BLaER1 treated with 17β-estradiol and CSF1 and Interleukin-3, amounts not matched to agents 10 nM and 100 nM (cell line): ENCODE measurements at regions not wholly inside any gene's neighbourhood (a gene's known extent, or its start where the extent isn't known, plus 50 kb on each side); places are given as distances from the start of the nearest gene placed in this dataset.

Experiments
- H3K27ac ChIP-seq, 11 experiments: shearing (Covaris generic); formaldehyde crosslinking; 2 replicates each; pipeline ENCODE4 v1.8.1; 2022
- H3K27me3 ChIP-seq, 11 experiments: shearing (Covaris generic); formaldehyde crosslinking; 2 replicates each; pipeline ENCODE4 v1.8.1; 2022
- H3K36me3 ChIP-seq, 11 experiments: shearing (Covaris generic); formaldehyde crosslinking; 2 replicates each; pipeline ENCODE4 v1.8.1; 2022
- H3K4me1 ChIP-seq, 10 experiments: shearing (Covaris generic); formaldehyde crosslinking; 2 replicates each; pipeline ENCODE4 v1.8.1; 2022
- H3K4me2 ChIP-seq, 11 experiments: shearing (Covaris generic); formaldehyde crosslinking; 2 replicates each; pipeline ENCODE4 v1.8.1; 2022
- H3K4me3 ChIP-seq, 10 experiments: shearing (Covaris generic); formaldehyde crosslinking; 2 replicates each; pipeline ENCODE4 v1.8.1; 2022
- H3K9ac ChIP-seq, 11 experiments: shearing (Covaris generic); formaldehyde crosslinking; 2 replicates each; pipeline ENCODE4 v1.8.1; 2022
- H3K9me3 ChIP-seq, 11 experiments: shearing (Covaris generic); formaldehyde crosslinking; replicated peaks in 1 of 11; 2 replicates each; pipeline ENCODE4 v1.8.1; 2022
- H4K20me1 ChIP-seq, 11 experiments: shearing (Covaris generic); formaldehyde crosslinking; 2 replicates each; pipeline ENCODE4 v1.8.1; 2022
- Cebpa-rat ChIP-seq, 11 experiments: shearing (Covaris generic); IDR thresholded peaks; 2 replicates each; pipeline ENCODE4 v1.8.1; 2022

DNA sequence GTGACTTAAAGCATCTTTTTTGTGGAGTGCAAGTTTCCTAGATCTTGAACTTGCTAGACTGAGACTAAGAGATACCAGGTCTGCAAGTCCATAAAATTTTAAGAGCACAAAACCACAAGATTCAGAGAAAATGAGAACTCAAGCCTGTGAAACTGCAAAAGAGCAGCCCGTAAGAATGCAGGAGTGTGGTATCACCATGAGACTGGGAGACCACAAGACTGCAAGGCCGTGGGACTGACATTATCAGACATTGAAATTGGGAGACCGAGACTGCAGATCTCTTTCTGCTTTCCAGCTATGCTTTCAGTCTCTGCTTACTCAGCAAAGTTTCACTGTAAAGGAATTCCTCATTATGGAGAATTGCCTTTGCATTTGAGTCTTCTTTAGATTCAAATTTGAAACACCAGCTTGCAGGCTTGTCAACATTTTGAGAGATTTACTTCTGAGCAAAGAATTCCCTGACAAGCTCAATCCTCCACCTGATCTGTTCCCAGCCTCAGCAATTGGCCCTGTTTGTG, 621.2 kb downstream of the KCNA4 start:
- H3K4me1 ChIP-seq: no peaks in the 10 kb centered on the region
- H3K27me3 ChIP-seq: no peaks in the 10 kb centered on the region
- H4K20me1 ChIP-seq: no peaks in the 10 kb centered on the region
- no peak overlapping the region for H3K9ac ChIP-seq
- no peaks in the 10 kb centered on the region for H3K36me3 ChIP-seq
- no peaks in the 10 kb centered on the region for H3K9me3 ChIP-seq
- H3K27ac ChIP-seq: no peak overlapping the region
- H3K4me3 ChIP-seq: no peak overlapping the region
- TF ChIP-seq Cebpa-rat (IDR thresholded peaks at IDR 0.05): no peak
- H3K4me2 ChIP-seq: no peak overlapping the region

DNA sequence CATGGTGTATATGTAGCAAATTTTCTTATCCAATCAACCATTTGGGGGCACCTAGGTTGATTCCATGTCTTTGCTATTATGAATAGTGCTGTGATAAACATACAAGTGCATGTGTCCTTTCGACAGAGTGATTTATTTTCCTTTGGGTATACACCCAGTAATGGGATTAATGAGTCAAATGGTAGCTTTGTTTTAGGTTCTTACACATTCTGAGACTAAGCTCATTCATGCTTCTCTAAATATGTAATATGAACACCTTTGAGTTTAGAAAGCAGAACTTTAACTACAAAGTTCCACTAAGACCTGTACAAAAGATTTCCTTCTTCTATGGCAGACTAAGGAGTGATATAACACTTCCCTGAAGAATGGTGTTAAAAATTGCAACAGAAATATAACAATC, 627.0 kb downstream of the KCNA4 start:
- Histone ChIP-seq H3K36me3 (no peaks in the 10 kb centered on the region), H3K27ac (no peak overlapping the region), H3K4me3 (no peak overlapping the region), H3K4me1 (no peaks in the 10 kb centered on the region), H3K4me2 (no peak overlapping the region), H3K27me3 (no peaks in the 10 kb centered on the region), H3K9ac (no peak overlapping the region), H3K9me3 (no peaks in the 10 kb centered on the region), H4K20me1 (no peaks in the 10 kb centered on the region)
- TF ChIP-seq Cebpa-rat (IDR thresholded peaks at IDR 0.05): no peak

DNA sequence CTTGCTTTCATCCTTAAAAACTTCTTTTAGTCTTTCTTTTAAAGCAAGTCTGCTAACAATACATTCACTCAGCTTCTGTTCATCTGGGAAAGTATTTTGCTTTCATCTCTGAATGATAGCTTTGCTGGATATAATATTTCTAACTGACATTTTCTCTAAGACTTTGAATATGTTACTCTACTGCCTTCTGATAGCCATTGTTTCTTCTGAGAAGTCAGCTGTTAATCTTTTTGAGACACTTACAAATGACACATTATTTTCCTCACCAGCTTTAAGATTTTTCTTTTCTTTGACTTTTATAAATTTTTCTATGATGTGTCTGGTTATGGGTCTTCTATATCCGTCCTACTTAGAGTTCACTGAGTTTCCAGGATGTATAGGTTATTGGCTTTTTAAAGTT, 643.1 kb downstream of the KCNA4 start:
- no peak overlapping the region for H3K9ac ChIP-seq
- H3K4me2 ChIP-seq: no peak overlapping the region
- TF ChIP-seq Cebpa-rat (IDR thresholded peaks at IDR 0.05): no peak
- H4K20me1 ChIP-seq: no peaks in the 10 kb centered on the region
- H3K36me3 ChIP-seq: no peaks in the 10 kb centered on the region
- H3K27ac ChIP-seq: no peak overlapping the region
- H3K4me3 ChIP-seq: no peak overlapping the region
- peaks cover 5 to 17% (median 13%) of the 10 kb centered on the region in 11 experiments; a peak in 16 of 22 replicates for H3K9me3 ChIP-seq
- H3K4me1 ChIP-seq: no peaks in the 10 kb centered on the region
- H3K27me3 ChIP-seq: no peaks in the 10 kb centered on the region

DNA sequence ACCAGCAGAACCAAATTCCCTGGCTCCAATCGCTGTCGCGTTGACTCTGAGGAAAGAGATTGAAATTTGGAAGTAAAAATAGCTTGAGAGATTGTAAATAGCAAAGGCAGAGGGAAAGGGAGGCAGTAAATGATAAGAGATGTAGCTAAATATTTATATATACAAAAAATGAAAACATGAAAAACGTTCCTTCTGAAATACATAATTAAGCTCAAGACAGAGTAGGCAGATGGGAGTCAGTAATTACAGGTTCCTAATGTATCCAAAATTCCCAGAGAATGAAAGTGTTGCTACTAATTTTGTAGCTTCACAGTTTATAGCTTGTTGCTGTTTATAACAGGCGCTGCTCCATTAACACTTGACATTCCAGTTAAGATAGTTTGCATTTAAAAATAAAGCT, 648.7 kb downstream of the KCNA4 start:
- H3K9ac ChIP-seq: no peak overlapping the region
- H4K20me1 ChIP-seq: no peaks in the 10 kb centered on the region
- H3K27me3 ChIP-seq: no peaks in the 10 kb centered on the region
- no peak overlapping the region for H3K4me3 ChIP-seq
- H3K9me3 ChIP-seq: no peaks in the 10 kb centered on the region; a peak in 1 of 22 replicates
- no peak overlapping the region for H3K4me2 ChIP-seq
- no peaks in the 10 kb centered on the region for H3K36me3 ChIP-seq
- H3K27ac ChIP-seq: no peak overlapping the region
- H3K4me1 ChIP-seq: no peaks in the 10 kb centered on the region
- TF ChIP-seq Cebpa-rat (IDR thresholded peaks at IDR 0.05): no peak

DNA sequence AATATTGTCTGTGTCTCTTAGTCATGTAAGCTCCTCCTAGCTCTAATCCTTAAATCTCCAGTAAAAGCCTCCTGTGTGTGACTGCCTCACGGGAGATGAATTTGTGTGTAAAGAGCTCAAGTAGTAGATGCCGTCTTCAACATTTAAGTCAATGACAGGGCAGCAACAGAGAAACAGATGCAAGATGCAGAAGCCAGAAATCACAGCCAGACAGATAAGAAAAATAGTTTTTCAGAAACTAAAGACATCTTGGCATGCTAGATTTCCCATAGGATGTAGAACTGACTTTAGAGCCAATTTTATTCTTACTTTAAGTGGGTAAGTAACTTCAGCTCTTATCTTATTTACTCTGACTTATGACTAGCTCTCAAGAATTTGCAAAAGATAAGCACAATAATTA, 652.8 kb downstream of the KCNA4 start:
- TF ChIP-seq Cebpa-rat (IDR thresholded peaks at IDR 0.05): no peak
- Histone ChIP-seq H3K9me3 (no peaks in the 10 kb centered on the region), H3K4me3 (no peak overlapping the region), H3K27ac (no peak overlapping the region), H3K4me1 (no peaks in the 10 kb centered on the region), H3K4me2 (no peak overlapping the region), H3K9ac (no peak overlapping the region), H3K36me3 (no peaks in the 10 kb centered on the region), H4K20me1 (no peaks in the 10 kb centered on the region), H3K27me3 (no peaks in the 10 kb centered on the region)

DNA sequence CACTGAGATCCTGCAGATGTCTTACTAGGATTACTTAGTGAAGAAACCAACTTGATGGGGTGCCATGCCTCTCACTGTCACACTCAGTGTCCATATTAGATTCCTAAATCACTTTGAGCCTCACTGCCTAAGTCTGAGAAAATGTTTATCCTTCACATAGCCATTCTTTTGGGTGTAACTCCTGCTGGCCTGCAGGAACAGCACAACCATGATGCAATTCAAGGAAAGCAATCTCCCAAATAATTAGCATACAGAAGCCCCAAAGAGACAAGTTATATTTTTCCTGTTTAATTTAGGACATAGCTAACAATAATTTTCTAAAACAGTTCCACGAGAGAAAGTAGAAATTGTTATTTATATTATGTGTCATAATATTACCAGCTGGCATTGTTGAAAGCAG, 655.5 kb downstream of the KCNA4 start:
- H3K27ac ChIP-seq: no peak overlapping the region
- no peaks in the 10 kb centered on the region for H3K36me3 ChIP-seq
- TF ChIP-seq Cebpa-rat (IDR thresholded peaks at IDR 0.05): no peak
- H3K9ac ChIP-seq: no peak overlapping the region
- H3K27me3 ChIP-seq: no peaks in the 10 kb centered on the region
- H3K4me2 ChIP-seq: no peak overlapping the region
- no peaks in the 10 kb centered on the region for H3K4me1 ChIP-seq
- no peaks in the 10 kb centered on the region for H3K9me3 ChIP-seq
- H3K4me3 ChIP-seq: no peak overlapping the region
- no peaks in the 10 kb centered on the region for H4K20me1 ChIP-seq

DNA sequence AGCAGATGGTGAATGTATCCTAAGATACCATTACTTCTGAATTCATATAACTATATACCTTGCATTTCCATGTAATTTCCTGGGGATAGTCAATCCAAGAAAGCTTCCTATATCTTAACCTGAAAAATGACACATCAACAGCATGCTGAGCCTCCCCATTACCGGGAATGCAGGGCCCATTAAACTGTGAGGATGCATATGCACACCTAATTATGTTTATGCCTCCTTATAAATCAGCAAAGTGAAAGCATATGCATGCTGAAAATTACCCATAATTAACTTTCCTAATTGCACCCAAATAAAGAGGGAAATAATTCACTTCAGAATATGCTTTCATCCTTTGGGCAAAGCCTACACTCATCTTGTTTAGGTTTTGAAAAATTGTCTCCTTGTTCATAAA, 663.0 kb downstream of the KCNA4 start:
- Histone ChIP-seq H3K36me3 (no peaks in the 10 kb centered on the region), H3K4me3 (no peak overlapping the region), H3K27me3 (no peaks in the 10 kb centered on the region), H4K20me1 (no peaks in the 10 kb centered on the region), H3K4me1 (no peaks in the 10 kb centered on the region), H3K27ac (no peak overlapping the region), H3K9ac (no peak overlapping the region), H3K4me2 (no peak overlapping the region), H3K9me3 (no peaks in the 10 kb centered on the region)
- no peak for TF ChIP-seq Cebpa-rat (IDR thresholded peaks at IDR 0.05)

DNA sequence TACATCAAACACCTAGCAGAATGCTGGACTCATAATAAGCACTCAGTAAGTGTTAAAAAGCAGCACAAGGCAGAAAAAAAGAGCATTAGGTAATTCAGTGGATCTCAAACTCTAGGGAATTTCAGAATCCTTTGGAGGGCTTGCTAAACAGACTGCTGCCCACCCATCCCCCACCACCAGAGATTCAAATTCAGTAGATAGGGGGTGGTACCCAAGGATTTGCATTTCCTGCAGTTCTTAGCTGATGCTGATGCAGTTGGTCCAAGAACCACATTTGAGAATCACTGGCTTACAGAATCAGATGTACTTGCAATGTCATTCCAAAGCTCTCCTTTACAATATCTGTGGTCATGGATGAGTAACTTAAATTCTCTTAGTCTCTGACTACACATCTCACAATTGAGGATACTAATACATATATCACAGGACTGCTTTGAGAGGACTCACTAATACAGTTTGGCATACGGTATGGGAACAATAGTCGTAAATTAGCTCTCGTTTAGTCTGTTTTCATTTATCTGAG, 664.5 kb downstream of the KCNA4 start:
- no peaks in the 10 kb centered on the region for H4K20me1 ChIP-seq
- H3K9ac ChIP-seq: no peak overlapping the region
- H3K36me3 ChIP-seq: no peaks in the 10 kb centered on the region
- no peak overlapping the region for H3K4me2 ChIP-seq
- no peaks in the 10 kb centered on the region for H3K4me1 ChIP-seq
- H3K4me3 ChIP-seq: no peak overlapping the region
- no peaks in the 10 kb centered on the region for H3K9me3 ChIP-seq
- TF ChIP-seq Cebpa-rat (IDR thresholded peaks at IDR 0.05): no peak
- no peak overlapping the region for H3K27ac ChIP-seq
- no peaks in the 10 kb centered on the region for H3K27me3 ChIP-seq

DNA sequence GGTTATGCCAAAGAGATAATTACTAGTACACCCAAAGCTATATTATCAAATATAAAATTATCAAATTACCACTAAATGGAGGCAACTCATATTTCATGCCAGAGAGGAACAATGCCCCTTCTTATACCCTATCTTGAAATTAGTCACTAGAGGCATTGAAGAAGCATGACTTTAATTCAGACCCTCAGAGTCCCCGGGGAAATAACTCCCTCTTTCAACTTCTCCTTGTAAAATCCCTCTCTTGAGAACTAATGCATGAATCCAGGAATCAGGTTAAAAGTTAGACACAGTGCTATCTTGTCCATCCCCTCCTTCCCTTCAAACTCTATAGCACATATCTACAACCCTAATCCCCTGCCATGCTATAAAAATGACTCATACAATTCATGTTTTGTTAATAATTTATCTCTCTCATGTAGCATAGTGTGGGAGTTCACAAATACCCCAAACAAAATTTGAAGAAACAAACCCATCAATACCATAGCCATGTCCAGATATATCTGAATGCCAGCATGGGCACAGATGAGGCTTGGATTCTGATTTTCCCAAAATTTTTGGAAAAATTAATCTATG, 665.4 kb downstream of the KCNA4 start:
- no peak for TF ChIP-seq Cebpa-rat (IDR thresholded peaks at IDR 0.05)
- Histone ChIP-seq H4K20me1 (no peaks in the 10 kb centered on the region), H3K27me3 (no peaks in the 10 kb centered on the region), H3K4me1 (no peaks in the 10 kb centered on the region), H3K9ac (no peak overlapping the region), H3K36me3 (no peaks in the 10 kb centered on the region), H3K4me3 (no peak overlapping the region), H3K4me2 (no peak overlapping the region), H3K27ac (no peak overlapping the region), H3K9me3 (no peaks in the 10 kb centered on the region)
